Transverse colon (tissue), 4 donors: ENCODE measurements at regions not wholly inside any gene's neighbourhood (a gene's known extent, or its start where the extent isn't known, plus 50 kb on each side); places are given as distances from the start of the nearest gene placed in this dataset.
"Not testable (repeated sequence)": the region's sequence is repeated elsewhere in the genome, so short reads cannot be mapped to it uniquely, and the experiment has no call there.

ENCODE experiments used
- DNase-seq: peaks from one replicate; pipeline ENCODE4 v3.0.0-alpha.2; 2019
- H3K27ac ChIP-seq, 4 donors: fragments of 200-600 bp; sonication (generic); 2 replicates each; pipeline ENCODE4 v1.5.1; 2016 to 2018; ENCODE audit warnings: inconsistent platforms in 4 of 4
- H3K27me3 ChIP-seq: fragments of 200-600 bp; sonication (generic); 2 replicates; pipeline ENCODE4 v1.5.1; 2017; ENCODE audit warnings: inconsistent platforms
- H3K36me3 ChIP-seq, 4 donors: fragments of 200-600 bp; sonication (generic); 2 replicates each; pipeline ENCODE4 v1.5.1; 2017 to 2019; ENCODE audit warnings: inconsistent platforms in 4 of 4
- H3K4me1 ChIP-seq, 4 donors: fragments of 200-600 bp; sonication (generic); 2 replicates each; pipeline ENCODE4 v1.5.1; 2017 to 2020; ENCODE audit warnings: inconsistent platforms in 4 of 4
- H3K4me3 ChIP-seq, 4 donors: fragments of 200-600 bp; sonication (generic); 1 replicate in 1 of 4; 2 replicates in 3 of 4; pipeline versions ENCODE4 v1.5.1 to v1.6.1; 2017 to 2019; ENCODE audit warnings: inconsistent platforms in 4 of 4
- H3K9me3 ChIP-seq, 2 donors: fragments of 200-600 bp; sonication (generic); 2 replicates each; pipeline ENCODE4 v1.5.1; 2017 to 2019; ENCODE audit warnings: inconsistent platforms in 2 of 2
- CTCF ChIP-seq, 5 experiments: fragments of 200-600 bp in 3 of 5; fragments of 450-650 bp in 2 of 5; sonication (generic) in 3 of 5; IDR thresholded peaks; 1 replicate in 2 of 5; 2 replicates in 3 of 5; pipeline ENCODE4 v1.5.1; 2016 to 2017; ENCODE audit warnings: antibody characterized with exemption in 5 of 5, inconsistent platforms in 3 of 5, mild to moderate bottlenecking in 2 of 5, moderate library complexity in 1 of 5
- EP300 ChIP-seq: sonication (generic); formaldehyde crosslinking; IDR thresholded peaks from one replicate; pipeline ENCODE4 v1.6.1; 2017; ENCODE audit warnings: antibody characterized with exemption, low read depth
- POLR2A ChIP-seq: fragments of 450-650 bp; IDR thresholded peaks from one replicate; pipeline ENCODE4 v1.6.1; 2016; ENCODE audit warnings: antibody characterized with exemption, mild to moderate bottlenecking, moderate library complexity
- POLR2AphosphoS5 ChIP-seq, 3 donors: sonication (generic); formaldehyde crosslinking; IDR thresholded peaks; one replicate each; pipeline ENCODE4 v1.6.1; 2016; ENCODE audit warnings: antibody characterized with exemption in 3 of 3
- WGBS, 2 donors: methylation state at CpG; one replicate each; pipeline ENCODE4 v1.1.5; 2018; ENCODE audit warnings: low coverage in 1 of 2; 5-methylcytosine and 5-hydroxymethylcytosine counted together
- in situ Hi-C, 4 donors: fragments of 200-750 bp; cut with MboI; loops; one replicate each; pipeline versions ENCODE4 v1.15.0 to v1.15.1; 2017; ENCODE audit warnings: low sequenced_read_pairs in 3 of 4, low pct_ligation_motif_present in 1 of 4, low pct_unique_long_range_greater_than_20kb in 1 of 4
- intact Hi-C: fragments of 100-400 bp; cut with DNase I; formaldehyde crosslinking; loops from one replicate; pipeline ENCODE4 v1.15.1; 2023; ENCODE audit warnings: low total_unique reads

GRCh38 chr1:31485166-31485565 lies 72.2 kb downstream of the SERINC2 start:
- Histone ChIP-seq H3K27ac (no peak overlapping the region), H3K9me3 (no peaks in the 10 kb centered on the region), H3K4me3 (no peak overlapping the region), H3K36me3 (no peaks in the 10 kb centered on the region), H3K27me3 (no peaks in the 10 kb centered on the region), H3K4me1 (peaks cover 5 to 31% (median 16%) of the 10 kb centered on the region in 4 donors)
- intact Hi-C loops (no loop called here), in situ Hi-C loops (no loop called here)
- no peak for TF ChIP-seq EP300
- TF ChIP-seq POLR2AphosphoS5 (IDR thresholded peaks at IDR 0.05) = no peak
- no peak for TF ChIP-seq CTCF (IDR thresholded peaks at IDR 0.05)
- no peak for TF ChIP-seq POLR2A
- 71 to 84% methylated on average over 4 to 5 of the region's 5 CpGs for WGBS, 2 donors
- no peak for DNase-seq

- Histone ChIP-seq H3K4me3 (no peak overlapping the region), H3K9me3 (no peaks in the 10 kb centered on the region), H3K36me3 (no peaks in the 10 kb centered on the region), H3K27me3 (no peaks in the 10 kb centered on the region), H3K4me1 (peaks cover 5 to 19% (median 9%) of the 10 kb centered on the region in 4 donors), H3K27ac (no peak overlapping the region)
- 74 to 79% methylated on average over 3 of the region's 3 CpGs for WGBS, 2 donors
- TF ChIP-seq CTCF (IDR thresholded peaks at IDR 0.05) (no peak), POLR2AphosphoS5 (IDR thresholded peaks at IDR 0.05) (no peak), POLR2A (no peak), EP300 (no peak)
- in situ Hi-C loops (no loop called here), intact Hi-C loops (no loop called here)
- no peak for DNase-seq
Observed at GRCh38 chr1:31487143-31487542, 74.1 kb downstream of the SERINC2 start.

- H3K4me1 ChIP-seq = peaks cover 0 to 12% (median 7%) of the 10 kb centered on the region in 4 donors
- intact Hi-C loops = no loop called here
- H3K36me3 ChIP-seq = no peaks in the 10 kb centered on the region
- H3K9me3 ChIP-seq = no peaks in the 10 kb centered on the region
- DNase-seq = no peak
- in situ Hi-C loops = no loop called here
- TF ChIP-seq CTCF (IDR thresholded peaks at IDR 0.05) (no peak), POLR2AphosphoS5 (IDR thresholded peaks at IDR 0.05) (no peak), EP300 (no peak), POLR2A (no peak)
- no peaks in the 10 kb centered on the region for H3K27me3 ChIP-seq
- WGBS, 2 donors = 60 to 83% methylated on average over 3 to 5 of the region's 5 CpGs
- no peak overlapping the region for H3K27ac ChIP-seq
- no peak overlapping the region for H3K4me3 ChIP-seq
Observed at GRCh38 chr1:31487721-31488293, 74.8 kb downstream of the SERINC2 start.

GRCh38 chr1:31488528-31488927 lies 75.5 kb downstream of the SERINC2 start:
- H3K27ac ChIP-seq = no peak overlapping the region
- WGBS, 2 donors = 88 to 96% methylated on average over 3 to 4 of the region's 4 CpGs
- no peaks in the 10 kb centered on the region for H3K27me3 ChIP-seq
- no peaks in the 10 kb centered on the region for H3K9me3 ChIP-seq
- TF ChIP-seq EP300 (no peak), POLR2A (no peak), CTCF (IDR thresholded peaks at IDR 0.05) (no peak), POLR2AphosphoS5 (IDR thresholded peaks at IDR 0.05) (no peak)
- no peaks in the 10 kb centered on the region for H3K36me3 ChIP-seq
- intact Hi-C loops = no loop called here
- in situ Hi-C loops = no loop called here
- H3K4me1 ChIP-seq = peaks cover 0 to 5% (median 4%) of the 10 kb centered on the region in 4 donors
- no peak for DNase-seq
- H3K4me3 ChIP-seq = no peak overlapping the region

GRCh38 chr1:31489575-31489974 lies 76.6 kb downstream of the SERINC2 start:
- in situ Hi-C loops, intact Hi-C loops: not testable (repeated sequence)
- WGBS, 2 donors = 87 to 100% methylated on average over 1 to 3 of the region's 3 CpGs

GRCh38 chr1:31490596-31490995 lies 77.6 kb downstream of the SERINC2 start:
- intact Hi-C loops, H3K4me3 ChIP-seq, DNase-seq, H3K27ac ChIP-seq, in situ Hi-C loops, H3K27me3 ChIP-seq, H3K36me3 ChIP-seq, H3K4me1 ChIP-seq, H3K9me3 ChIP-seq: not testable (repeated sequence)
- 50 to 64% methylated on average over 1 of the region's 1 CpG for WGBS, 2 donors

More at GRCh38 chr1:31489575-31489974, 76.6 kb downstream of the SERINC2 start:
- not testable (repeated sequence) for H3K4me1 ChIP-seq, H3K36me3 ChIP-seq, DNase-seq, H3K27me3 ChIP-seq, H3K4me3 ChIP-seq, H3K27ac ChIP-seq, H3K9me3 ChIP-seq

- H3K4me3 ChIP-seq, H3K27me3 ChIP-seq, DNase-seq, H3K4me1 ChIP-seq, in situ Hi-C loops, H3K36me3 ChIP-seq, H3K9me3 ChIP-seq, H3K27ac ChIP-seq, intact Hi-C loops: not testable (repeated sequence)
- 98% methylated on average over 5 of the region's 5 CpGs; no CpG with 5 or more reads in 1 of the 2 donors for WGBS, 2 donors
Observed at GRCh38 chr1:31495351-31495750, 81.0 kb upstream of the TINAGL1 start.
